Superior temporal gyrus (tissue), 1 donor: ENCODE measurements at regions not wholly inside any gene's neighbourhood (a gene's known extent, or its start where the extent isn't known, plus 50 kb on each side); places are given as distances from the start of the nearest gene placed in this dataset.

Source experiments
- DNase-seq: peaks from one replicate; pipeline ENCODE4 v3.0.0-alpha.2; 2016; ENCODE audit errors: extremely low spot score

DNA sequence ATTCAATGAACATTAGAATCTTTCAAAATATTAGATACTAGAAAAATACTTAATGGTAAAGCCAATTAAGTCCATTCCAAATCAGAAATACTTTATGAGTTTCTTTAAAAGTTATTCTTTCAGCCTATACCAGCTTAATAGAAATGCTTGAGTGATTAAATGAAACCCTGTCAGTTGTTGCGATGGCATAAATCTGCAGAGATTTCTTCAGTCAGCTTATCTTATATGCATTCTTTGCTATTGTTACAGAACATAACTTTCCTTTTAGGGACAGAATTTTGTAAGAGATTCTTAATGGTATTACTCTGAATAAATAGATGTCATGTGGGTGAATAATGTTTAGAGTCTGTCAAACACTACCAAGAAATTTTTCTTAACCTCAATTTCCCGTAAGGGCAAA is 325.0 kb upstream of the HAND2 start:
- DNase-seq, result no peak

DNA sequence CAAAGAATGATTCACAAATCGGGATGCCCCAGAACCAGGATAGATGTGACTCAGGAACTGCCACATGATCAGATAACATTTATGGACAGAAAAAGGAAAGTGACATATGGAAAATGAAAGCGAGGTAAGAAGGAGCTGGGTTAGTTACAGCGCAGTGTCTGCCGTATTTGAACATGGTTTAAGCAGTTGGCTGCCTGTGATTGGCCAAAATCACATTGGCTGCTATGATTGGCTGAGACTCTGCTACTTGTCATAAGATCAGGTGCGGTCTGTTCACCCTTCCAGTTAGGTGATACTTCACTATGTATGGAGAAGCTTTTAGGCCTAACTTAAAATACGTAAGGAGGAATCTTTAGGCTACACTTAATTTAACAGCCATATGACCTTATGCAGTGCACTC is 322.7 kb upstream of the HAND2 start:
- DNase-seq, result no peak

DNA sequence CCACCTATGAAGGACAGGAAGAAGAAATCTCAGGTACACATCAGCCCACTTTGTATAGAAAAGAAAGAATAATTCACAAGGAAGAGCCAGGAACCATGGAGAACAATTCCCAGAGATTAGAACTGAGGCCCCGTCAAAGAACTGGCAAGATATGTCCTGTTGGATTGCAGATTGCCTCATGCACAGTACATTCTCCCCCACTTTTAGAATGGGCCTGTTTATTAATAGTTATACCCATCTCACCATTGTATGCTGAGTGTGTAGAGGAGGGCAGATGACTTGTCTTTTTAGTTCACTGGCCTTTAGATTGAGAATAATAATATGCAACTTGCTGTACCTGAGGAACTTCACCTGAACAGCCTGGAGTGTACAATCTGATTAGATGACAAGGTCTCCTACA is 315.6 kb upstream of the HAND2 start:
- DNase-seq, result no peak

DNA sequence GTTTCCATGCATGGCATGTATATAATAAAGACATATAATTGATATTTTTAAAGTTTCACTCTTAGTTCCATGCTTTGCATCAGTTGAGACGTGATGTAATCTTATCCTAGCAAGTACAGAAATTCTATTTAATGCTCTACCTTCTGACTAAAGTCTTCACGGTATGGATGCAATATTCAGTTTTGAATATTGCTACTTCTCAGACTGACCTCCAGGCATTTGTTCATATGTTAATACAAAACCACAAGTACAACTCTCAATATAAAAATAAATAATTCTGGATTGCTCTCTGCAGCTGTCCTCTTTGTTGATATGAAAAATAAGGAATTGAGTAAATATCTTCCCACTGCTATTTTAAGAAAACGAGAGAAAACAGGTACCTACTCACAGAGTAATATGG is 309.8 kb upstream of the HAND2 start:
- no peak for DNase-seq

DNA sequence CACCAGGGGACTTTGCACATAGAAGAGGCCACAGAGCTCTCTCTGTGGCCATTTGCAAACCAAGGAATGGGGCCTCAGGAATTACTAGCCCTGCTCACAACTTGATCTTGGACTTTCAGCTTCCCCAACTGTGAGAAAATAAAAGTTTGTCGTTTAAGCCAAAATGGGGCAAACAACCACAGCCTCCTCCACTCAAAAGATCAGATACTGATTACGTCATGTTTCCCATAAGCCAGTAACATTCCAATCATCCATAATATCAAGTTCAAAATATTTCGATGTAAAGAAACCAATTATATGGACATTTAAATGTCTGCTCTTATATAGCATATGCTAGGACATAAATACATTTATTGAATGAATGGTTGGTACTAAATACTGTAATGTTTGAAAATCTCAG is 307.5 kb upstream of the HAND2 start:
- no peak for DNase-seq

DNA sequence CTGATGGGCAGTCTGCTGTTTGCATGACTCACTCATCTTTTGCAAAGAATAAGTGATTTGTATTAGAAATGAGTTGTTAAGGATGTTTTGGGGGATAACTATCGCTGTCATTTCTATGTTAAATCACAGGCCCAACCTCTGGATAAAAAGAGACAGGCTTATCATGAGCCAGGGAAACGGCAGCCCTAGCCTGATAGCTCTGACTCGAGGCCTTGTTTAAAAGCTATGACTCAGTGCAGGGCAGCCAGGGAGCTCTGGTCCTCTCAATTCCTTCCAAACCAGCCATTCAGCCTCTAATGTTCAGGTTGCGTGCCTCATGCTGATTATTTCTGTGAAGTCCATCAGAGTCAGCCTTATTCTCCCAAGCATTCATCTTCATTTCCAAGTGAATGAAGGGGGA is 305.9 kb upstream of the HAND2 start:
- no peak for DNase-seq

DNA sequence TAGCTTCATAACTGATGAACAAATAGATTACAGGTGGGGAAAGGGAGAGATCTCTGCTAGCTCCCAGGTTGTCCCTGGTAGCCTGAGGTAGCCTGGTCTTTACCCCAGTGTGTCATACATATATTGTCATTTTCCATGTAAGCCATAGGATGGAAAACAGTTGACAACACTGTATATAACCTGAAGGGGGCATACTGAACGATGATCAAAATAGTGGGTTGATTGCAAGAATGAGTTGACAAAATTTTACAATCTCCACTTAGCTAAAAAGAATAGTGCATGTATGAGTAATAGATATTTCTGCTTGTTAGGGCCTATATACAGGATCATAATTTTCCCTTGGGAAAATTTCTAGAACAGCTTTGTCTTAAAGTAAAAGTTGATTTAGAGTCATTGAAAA is 304.1 kb upstream of the HAND2 start:
- DNase-seq, result no peak

DNA sequence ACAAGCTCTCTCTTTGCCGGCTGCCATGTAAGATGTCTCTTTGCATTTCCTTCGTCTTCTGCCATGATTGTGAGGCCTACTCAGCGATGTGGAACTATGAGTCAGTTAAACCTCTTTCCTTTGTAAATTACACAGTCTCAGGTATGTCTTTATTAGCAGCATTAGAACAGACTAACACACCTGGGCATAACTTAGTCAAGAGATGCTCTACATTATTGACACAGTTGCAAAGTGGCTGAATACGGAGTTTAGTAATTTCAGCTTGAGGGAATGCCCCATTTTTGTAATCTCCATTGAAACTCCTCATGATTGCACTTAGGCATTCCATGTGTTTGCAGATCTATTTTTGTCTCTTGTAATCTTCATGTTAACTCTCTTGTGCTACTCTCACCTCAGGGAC is 299.5 kb upstream of the HAND2 start:
- DNase-seq, result no peak

DNA sequence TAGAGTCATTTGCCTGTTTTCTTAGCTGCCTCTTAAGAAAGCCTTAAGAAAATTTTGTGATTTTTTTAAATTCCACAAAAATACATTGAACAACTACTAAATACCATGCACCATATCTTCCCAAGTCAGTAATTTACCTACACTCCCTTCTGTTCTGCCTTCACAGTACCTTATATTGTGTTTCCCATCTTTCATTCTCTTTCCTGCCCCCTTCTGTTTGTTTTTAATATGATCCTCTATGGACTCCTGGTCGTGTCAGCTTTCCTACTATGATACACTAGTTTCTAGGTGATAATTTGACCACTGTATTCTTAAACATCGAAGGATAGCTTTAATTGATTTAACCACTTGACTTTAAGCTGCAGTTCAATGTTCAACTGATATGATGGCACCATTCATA is 297.7 kb upstream of the HAND2 start:
- DNase-seq, result no peak

DNA sequence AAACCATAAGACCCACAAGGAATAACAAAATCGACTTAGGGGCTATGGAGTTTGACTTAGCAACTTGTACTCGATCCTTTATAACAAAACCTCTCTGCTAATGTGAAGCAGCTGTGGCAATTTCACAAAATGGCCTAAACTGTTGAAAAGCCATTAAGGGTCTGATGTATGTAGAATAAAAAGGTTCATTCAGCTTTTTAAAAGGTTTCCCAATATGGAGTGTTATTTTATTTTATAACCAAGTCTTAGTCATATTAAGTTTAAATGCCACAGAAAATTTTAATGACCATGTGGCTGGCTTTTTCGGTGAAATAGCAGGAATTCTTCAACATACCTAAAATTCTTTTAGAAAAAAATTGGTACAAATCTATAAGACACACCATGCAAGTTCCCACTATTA is 291.8 kb upstream of the HAND2 start:
- DNase-seq, result no peak

DNA sequence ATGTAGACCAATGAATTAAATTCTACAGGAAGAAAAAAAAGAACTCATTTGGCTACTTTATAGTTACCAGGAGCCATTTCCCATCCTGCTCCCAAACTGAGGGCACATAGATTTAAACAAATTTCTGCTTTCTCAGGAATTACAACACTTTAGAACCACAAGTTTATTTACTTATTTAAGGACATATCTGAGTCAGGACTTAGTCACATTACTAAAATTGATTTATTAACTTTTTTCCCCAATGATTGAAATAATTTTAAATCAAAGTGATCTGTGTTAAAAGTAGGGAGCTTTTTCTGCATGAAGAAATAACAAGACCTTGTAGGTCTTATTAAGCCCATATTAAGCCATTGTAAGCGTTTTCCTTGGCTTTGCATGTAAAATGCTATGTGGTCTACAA is 291.0 kb upstream of the HAND2 start:
- no peak for DNase-seq

DNA sequence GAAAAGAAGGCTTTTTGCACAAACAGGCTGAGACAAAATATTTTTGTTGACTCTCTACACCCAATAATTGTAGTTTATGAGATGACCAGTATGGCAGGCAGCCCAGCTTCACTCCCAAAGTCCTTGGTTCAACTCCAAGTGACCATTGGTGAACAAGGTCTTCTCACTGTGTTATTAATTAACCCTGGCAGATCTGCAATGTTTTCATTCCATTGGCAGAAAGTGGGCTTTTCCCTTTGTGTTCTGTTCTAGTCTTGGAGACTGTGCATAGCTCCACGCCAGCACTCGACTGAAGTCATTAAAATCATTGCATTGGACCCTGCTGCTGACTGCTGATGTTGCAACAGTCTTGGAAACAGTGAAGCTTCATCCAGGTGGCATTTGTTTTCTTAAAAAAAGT is 277.3 kb upstream of the HAND2 start:
- DNase-seq, result peak; percentile 21

DNA sequence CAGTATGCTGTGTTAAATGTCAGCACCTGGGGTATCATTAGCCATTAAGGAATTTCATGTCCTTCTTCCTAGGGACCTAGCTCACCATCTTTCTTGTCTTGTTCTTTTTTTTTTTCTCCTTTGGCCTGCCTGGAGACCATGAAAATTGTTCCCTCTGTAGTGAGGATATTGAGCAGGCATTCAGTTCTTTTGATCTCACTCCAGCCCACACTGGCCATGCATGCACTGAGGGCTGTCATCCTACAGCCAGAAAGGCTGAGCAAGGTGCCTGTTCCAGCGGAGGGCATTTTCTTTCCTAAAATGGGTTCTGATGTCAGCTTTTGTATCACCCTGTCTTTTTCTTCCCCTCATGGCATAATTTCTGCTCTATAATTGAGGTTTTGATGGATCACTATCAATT is 275.9 kb upstream of the HAND2 start:
- no peak for DNase-seq

DNA sequence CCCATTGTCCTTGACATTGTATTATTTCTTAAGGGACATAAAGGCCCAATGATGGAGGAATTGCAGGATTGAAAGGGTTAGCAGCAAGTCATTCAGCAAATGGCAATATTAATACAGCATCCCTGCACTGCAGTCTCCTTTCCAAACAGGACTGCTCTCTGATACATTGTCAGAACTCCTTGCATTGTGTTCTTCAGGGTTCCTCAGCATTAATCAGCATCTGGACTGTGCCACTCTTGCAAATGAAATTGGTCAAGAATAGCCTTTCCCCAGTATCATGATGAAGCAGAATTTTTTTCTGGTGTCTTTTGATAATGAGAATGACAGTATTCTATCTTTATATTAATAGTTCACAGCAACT is 272.6 kb upstream of the HAND2 start:
- no peak for DNase-seq

DNA sequence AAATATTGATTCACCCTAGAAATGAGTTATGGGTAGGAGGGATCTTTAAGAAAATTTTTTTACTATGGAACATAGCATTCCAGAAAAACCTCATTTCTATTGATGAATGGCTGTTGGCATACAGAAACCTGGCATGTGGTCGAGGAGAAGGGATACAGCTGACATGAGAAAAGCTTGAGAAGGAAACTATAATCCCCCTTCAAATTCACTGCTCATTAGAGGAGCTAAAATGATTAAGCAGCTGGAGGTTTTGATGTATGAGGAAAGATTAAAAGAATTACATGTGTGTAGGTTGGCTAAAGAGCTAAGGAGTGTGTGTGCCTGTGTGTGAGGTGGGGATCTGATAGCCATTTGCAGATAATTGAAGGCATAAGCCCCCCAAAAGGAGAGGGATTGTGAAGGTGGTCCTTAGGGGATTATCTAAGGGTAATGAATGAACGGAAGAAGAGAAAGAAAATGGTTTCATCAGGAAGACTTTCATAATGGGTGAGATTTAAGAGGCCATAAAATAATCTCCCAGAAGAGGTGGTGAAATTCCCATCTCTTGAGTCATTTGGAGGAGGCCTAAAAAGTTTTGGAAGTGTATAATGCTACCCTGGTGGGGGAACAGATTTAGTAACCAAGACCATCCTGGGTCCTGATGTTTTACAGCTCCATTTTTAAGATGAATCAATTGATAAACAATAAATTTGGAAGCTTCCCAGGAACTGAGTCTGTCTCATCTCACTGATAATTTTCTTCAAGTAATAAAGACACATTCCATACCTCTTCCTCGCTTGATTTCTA is 272.0 kb upstream of the HAND2 start:
- DNase-seq, result no peak

DNA sequence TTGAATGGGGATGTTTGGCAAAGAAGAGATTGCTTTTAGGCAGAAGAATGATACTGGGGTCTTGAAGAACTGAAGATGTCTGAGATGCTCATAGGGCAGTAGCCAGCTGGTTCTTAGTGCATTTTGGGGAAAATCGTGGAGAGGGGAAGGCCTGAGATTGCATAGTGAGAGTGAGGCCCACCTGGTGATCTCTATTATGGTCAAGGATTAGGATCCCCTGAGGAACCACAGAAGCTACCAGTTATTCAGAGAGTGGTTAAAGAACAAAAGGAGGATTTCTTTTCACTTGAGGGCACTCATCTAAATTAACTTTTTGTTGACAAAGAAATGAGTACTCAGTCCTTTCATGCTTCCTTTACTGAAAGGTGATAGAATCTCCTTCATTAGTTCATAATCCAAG is 271.3 kb upstream of the HAND2 start:
- no peak for DNase-seq

DNA sequence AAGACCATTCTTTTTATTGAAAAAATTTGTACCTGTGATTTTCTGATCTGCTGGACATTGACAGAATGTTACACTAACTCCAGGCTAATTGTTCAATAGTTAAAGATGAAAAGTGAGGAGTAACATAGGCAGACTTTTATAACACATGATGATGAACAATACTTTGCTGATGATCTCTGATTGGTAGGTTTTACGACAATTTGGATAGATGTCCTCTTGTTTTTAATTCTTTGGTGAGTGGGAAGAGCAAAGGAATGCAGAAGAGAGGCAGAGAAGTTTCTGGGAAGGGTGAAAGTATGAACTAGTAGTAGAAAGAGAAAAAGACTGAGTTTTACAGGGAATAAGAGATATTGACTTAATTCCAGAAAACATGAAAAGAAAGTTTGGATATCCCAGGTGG is 267.3 kb upstream of the HAND2 start:
- no peak for DNase-seq

DNA sequence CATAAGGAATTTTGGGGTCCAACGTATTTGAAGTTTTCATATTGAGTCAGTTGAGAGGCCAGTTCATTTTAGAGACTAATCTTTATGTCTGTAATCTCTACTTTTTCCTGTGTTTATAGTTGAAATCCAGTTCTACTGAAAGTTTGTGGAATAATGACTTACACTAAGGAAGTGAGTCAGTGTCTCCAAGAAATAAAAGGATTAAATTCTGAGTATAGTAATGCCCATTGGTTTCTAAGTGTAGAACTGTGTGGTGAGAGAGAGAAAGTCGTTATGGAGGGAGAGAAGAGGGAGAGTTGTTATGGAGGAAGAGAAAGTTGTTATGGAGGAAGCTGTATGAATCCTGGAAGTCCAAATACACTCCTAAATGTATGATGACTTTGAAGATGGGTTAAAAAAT is 264.6 kb upstream of the HAND2 start:
- DNase-seq, result no peak

DNA sequence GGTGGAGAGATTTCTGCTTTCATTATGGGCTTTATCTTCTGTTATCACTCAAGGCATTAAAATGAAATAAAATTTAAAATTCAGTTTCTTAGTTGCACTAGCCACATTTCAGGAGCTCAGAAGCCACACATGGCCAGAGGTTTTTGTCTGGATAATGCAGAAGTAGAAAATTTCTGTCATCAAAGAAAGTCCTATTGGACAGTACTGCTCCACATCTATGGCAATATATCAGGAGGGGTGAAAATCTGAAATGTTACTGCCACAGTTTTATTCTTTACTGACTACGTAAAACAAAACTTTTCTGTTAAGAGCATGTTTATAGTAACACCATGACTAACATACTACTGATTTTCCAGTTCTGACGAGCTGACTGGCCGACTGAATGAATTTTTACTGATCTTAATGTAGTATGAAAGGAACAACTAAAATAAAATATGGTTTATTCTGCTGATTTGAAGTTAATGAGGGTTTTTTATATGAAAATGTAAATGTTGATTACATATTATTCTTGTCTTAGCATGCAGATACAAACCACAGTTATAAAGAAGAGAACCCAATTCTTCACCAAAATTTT is 264.0 kb upstream of the HAND2 start:
- DNase-seq, result no peak

DNA sequence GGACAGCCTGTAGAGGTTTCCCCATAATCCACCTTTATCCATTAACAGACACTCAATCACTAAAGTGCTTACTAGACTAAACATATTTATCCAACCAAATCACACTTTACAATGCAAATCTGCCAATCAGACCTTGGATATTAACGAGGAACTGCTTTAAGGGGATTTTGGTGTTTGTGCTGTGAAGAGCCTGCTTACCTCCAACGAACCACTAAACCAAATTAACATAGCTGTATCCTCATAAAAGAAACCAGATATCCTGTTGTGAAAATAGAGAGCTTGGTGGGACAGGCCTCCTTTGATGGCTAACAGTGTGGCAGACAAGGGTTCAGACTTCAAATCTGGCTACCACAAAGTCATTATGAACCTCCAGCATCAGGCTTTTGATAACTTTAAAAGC is 252.6 kb upstream of the HAND2 start:
- no peak for DNase-seq

DNA sequence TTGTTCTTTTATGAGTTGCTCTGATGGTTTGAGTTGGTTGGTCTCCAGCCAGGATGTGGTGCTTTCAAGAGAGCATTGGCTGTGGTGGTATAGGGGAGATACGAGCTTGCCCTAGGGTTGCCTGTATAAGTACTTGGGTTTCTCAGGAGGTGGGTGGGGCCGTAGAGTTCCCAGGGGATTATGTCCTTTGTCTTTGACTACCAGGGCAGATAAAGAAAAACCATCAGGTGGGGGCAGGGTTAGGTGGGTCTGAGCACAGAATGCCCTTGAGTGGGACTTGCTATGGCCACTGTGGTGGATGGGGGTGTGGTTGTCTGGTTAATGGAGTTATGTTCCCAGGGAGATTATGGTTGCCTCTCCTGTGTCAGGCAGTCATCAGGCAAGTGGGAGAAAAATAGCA is 247.9 kb upstream of the HAND2 start:
- DNase-seq, result no peak

DNA sequence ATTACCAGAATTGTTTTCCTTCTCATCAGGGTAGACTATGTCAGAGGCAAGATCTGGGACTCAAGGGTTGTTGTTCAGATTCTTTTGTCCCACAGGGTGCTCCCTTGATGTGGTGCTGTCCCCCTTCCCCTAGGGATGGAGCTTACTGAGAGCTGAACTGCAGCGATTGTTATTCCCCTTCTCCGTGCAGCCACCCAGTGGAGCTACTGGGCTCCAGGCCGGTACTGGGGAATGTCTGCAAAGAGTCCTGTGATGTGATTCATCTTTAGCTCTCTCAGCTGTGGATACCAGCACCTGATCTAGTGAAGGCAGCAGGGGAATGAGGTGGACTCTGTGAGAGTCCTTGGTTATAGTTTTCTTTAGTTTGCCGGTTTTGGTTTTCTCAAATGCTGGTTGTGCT is 247.4 kb upstream of the HAND2 start:
- DNase-seq, result no peak

DNA sequence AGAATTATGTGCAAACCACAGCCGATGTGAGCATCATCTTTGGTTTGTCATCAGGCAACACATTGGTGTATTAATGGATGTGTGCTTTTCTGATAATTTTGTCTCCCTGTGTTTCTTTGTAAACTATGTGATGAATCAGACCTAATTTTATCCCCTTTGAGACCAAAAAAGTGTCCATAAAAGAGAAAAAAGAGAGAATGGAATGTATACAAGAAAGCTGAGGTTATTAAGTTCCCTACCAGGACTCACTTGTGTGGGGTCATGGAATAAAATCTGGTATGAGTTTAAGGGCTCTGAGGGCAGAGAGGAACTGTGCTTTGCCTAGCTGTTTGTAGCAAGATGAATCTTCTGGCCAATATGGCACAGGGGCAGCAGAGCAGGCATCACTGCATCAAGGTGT is 239.5 kb upstream of the HAND2 start:
- DNase-seq, result no peak

DNA sequence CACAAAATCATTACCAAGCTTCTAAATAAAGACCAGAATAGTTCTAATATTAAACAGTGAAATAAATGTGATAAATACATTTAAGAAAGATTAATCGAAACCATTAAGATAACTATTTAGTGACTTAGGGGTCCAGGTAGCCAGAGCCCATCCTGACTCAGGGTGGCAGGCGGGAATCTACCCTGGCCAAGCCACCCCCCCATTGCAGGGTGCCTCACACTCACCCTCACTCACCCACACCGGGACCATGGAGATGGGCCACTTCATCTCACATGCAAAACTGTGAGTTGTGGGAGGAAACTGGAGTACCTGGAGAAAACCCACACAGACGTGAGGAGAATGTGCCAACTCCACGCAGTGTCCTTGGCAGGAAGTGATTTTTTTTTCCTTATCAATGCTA is 237.6 kb upstream of the HAND2 start:
- DNase-seq, result no peak
